HG03025 (cell line): ENCODE measurements at regions not wholly inside any gene's neighbourhood (a gene's known extent, or its start where the extent isn't known, plus 50 kb on each side); places are given as distances from the start of the nearest gene placed in this dataset.
"Not testable (repeated sequence)": the region's sequence is repeated elsewhere in the genome, so short reads cannot be mapped to it uniquely, and the experiment has no call there.

Source experiments
- ATAC-seq: cut with Tn5 transposase; IDR thresholded peaks from one replicate; pipeline ENCODE4 v1.9.1; 2021; ENCODE audit warnings: mild to moderate bottlenecking, moderate library complexity; ENCODE audit not compliant: unreplicated experiment, low FRiP score

DNA sequence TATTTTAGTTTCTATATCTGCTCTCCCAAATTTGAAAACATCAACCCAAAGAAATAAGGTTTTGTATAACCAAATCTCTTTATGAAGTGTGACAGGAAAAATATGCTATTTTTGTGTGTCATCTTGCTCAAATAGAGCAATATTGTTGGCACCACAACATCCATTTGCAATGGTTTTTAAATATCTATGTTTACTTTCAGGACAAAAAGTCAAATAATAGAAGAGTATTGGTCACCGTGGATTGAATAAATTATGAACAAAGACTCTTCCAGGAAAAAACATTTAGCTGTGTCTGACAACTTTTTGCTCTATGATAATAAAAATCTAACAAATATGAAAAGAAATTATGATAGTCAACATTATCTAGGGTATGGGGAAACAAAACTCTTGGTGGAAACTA, 439.2 kb downstream of the BTG1 start:
- no peak for ATAC-seq

DNA sequence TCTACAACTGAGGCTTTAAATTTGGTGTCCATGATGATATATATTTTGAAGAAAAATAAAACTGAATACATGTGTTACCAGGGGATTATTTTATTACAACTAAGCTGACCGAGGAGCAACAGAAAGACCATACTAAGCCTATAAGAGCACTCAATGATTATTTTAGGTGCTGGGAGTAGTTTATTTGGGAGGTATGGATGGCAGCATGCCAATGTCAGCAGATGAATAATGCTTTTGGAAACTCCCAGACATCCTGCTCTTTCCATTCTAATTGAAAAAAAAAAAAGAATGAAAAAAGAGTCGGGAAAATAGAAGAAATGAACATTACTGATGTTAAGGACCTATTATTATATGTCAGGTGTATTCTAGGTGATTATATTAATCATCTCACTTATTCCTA, 441.2 kb downstream of the BTG1 start:
- ATAC-seq: no peak

DNA sequence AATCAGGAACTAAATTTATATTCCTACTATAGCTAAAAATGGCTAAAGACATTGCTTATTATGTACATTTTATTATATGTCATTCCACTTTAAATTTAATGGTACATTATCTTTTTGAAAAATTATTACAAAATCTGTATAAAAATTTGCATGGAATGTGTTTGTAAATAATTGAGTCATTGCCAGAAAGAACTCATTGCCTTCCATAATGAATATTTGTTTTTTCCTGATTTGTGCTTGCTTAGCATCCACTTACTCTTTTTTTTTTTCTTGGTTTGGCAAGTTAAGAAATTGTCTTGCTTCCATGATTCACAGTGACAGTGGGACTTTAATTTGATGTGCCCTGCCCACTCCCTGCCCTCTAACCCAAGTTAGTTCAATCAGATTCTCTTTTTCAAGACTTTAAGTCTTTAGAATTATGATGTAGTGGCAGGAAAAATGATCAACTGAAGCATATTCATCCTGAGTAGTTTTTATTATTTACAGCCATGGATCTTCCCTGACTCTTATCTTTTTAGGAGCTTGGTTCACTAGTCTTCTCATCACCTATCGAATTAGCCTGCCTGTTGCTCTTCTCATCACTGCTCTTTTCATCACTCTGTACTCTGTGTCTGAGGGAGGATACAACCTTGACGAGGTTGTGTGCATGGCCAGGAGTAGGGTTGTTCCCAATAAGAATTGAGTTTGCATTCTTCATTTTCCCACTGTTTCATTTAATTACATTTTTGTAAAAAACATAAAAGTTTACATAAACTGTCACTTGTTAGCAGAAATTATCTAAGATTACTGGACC, 442.0 kb downstream of the BTG1 start:
- no peak for ATAC-seq

DNA sequence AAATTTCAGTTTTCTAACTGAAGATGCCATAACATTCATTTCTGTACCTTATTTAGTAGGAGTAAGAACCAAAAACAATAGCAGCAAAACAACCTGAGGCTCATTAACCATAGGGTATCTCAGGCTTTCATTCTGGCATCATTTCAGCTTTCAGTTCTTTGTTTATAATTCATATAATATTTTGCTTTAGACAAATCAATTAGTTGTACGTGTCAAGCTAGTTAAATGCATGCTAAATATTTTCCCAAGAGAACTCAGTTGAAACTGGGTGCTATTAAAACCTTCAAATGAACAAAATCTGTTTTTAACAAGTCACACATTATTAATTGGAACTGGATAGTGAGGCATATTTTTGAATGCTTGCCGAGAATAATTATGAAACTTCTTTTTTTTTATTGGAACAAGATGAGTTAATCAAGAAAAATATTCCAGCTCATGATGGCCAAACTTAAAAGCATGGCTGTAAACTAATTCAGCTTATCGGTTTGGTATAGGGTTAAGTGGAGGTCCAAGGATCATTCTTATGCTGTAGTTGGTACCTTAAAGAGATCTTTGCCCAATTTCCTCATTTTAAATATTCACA, 442.7 kb downstream of the BTG1 start:
- ATAC-seq: no peak

DNA sequence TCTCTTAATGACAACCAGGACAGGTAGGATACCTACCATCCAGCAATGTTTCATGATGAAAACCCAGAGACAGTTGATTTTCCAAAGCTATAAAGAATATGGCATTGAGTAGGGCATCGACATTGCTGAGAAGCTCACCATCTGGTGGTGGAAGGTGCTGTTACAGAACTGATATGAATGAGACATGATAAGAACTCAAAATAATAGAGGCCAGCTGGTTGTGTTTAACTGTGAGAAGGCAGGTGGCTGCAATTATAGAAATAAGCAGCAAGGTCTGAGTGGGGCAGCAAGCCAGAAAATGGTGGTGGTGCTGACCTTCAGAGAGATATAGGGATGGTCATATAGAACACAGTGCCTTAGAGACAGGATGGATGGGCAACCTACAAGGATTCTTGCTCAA, 449.7 kb downstream of the BTG1 start:
- ATAC-seq: no peak

DNA sequence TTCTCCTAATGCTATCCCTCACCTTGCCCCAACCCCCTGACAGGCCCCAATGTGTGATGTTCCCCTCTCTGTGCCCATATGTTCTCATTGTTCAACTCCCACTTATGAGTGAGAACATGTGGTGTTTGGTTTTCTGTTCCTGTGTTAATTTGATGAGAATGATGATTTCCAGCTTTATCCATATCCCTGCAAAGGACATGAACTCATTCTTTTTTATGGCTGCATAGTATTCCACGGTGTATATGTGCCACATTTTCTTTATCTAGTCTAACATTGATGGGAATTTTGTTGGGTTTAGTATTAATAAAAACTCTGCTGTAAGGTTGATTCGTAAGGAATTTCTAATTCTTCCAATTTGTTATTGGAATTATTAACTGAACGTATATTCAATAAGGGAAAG, 450.2 kb downstream of the BTG1 start:
- not testable (repeated sequence) for ATAC-seq

DNA sequence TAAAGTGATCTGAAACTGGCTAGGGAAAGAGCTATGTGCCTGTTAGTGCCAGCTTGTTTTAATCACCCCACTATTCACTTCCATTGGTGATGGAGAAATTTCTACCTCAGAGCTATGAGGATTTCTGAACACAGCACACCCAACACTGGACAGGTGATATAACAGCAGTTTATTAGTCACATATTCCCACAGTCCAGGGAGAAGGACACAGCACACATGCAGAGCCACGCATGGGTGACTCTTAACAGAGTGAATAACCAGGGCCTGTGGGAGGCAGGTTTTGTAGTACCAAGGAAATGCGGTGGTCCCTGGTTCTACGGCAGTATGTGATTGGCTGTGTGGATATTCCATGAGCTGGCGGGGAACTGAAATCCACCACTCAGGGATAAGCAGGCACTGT, 455.1 kb downstream of the BTG1 start:
- ATAC-seq: no peak

DNA sequence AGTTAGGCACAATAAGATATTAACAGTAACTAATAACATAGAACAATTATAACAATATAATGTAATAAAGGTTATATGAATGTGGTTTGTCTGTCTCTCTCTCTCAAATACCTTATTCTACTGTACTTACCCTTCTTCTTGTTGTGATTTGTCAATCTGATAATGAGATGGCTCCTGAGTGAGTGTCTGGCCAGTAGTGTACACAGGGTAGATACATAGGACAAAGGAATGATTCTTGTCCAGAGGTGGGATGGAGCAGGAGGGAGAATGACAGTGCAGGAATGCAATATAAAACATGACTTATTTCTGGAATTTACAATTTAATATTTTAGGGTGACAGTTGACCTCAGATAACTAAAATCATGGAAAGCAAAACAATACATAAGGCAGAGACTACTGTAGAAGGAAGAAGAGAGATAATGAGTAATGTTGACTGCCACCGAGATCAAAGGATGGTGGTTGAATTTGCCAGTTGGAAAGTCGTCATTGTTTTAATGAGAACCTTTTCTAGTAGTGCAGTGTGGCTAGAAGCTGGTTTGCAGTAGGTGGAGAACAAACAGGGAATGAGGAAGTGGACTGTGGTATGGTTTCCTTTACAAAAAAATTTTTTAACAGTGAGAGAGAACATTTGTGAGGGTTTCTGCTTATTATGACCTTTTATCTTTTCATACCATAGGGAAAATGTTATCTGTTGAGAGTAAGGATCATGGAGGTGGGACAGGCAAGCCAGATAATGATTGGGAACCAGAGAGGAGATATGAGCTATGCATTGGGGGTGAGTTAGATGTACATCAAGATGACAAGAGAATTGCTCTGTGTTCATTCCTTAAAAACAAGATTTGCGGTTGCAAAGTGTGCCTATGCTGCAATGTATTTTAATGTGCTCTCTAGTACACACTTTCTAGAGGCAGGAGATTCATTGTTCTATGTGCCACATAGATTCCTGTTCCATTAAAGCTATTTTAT, 458.3 kb downstream of the BTG1 start:
- ATAC-seq: no peak

DNA sequence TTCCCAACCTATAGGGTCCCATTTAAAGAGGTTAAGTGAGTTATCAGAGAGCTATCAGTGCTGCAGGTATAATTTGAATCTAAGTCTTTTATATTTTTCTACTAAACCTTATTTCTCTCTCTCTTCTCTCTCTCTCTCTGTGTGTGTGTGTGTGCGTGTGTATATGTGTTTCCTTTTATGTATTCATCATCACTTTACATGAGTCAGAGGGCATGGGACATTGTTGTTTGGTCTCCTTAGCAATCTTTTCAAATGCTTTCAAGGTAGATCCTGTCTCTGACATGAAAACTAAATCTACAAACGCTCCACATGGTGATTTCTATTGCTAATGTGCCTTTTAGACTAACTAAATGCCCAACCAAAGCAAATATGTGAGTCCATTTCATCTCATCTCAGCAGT, 459.7 kb downstream of the BTG1 start:
- ATAC-seq: no peak

DNA sequence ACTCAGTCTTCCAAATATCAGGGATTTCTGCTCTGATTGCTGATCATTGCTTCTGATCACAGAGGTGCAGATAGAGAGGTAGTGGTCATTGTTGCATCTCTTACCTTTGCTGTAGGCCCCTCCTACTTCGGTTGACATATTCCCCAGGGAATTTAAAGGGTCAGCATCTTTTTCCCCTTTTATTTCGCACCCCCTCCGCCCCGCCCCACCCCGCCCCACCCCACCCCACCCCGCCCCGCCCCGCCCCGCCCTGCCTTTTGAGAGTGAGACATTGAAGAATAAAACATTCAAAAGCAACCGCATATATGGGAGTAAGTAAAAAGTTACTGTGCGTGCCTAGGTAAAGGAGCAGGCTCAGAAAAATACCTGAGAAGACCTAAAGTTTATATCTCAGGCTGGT, 463.9 kb downstream of the BTG1 start:
- ATAC-seq: no peak

DNA sequence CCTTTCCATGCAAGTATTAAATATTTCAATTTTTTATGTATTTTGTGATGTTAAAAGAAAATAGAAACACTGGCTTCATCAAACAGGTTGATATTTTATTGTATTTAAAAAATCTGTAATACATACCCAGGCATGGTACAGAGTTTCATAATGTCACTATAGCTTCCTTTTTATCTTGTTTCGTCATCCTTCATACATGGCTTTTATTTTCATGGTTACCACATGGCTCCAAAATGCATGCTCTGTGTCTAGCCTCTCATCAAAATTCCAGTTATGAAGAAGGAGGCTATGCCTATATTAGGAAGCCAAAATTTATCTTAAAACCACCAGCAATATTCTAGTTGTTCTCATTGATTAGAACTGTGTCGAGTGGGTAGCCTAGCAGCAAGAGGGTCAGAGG, 464.8 kb downstream of the BTG1 start:
- no peak for ATAC-seq

DNA sequence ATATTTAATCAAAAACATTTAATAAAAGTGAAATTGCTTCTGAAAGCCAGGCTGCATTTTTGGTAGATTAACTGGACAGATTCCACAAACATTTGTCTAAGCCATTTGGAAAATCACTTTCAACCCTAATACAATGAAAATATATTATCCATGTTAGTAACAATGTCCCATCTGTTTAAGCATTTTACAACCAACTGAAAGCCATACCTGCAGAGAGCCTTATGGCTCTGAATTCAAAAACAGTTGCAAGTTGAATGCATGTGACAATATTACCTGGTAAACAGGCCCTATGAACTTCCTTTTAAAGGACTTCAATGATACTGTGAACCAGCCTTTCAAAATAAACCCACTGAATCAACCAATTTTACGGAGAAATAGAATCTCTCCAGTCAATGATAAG, 468.1 kb downstream of the BTG1 start:
- no peak for ATAC-seq

DNA sequence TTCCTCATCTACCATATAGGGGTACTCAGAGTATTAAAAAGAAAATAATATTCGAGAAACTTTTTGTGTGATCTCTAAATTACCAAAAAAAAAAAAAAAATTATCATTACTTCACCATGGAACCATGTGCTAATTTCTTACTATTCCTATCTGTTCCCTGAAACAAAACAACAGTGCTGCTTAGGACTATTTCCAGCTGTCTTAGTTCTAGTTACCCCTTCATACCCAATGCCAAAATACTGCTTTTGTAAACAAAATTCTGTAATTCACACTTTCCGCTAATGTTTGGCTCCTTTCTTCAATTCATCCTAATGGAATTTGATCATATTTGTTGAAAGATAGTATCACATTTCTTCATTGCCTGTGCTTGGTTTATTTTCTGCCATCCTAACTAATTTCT, 470.2 kb downstream of the BTG1 start:
- ATAC-seq: no peak

DNA sequence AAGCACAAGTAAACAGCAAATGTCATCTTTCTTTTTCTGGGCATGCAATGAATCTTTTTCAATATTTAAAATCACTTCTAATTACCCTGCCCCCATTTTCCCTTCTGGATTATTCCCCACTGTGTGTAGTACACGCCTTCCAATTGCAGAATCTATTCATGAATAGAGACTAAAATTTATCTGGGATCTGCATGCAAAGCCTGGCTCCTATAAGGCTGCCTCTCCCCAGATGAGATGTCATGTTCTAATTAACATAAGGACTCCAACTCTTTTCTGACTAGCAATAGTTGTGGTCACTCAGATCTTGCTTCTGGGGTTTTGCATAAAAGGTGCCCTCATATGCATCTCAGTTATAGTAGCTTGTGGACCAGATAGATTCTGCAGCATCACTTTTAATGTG, 473.5 kb downstream of the BTG1 start:
- ATAC-seq: no peak

DNA sequence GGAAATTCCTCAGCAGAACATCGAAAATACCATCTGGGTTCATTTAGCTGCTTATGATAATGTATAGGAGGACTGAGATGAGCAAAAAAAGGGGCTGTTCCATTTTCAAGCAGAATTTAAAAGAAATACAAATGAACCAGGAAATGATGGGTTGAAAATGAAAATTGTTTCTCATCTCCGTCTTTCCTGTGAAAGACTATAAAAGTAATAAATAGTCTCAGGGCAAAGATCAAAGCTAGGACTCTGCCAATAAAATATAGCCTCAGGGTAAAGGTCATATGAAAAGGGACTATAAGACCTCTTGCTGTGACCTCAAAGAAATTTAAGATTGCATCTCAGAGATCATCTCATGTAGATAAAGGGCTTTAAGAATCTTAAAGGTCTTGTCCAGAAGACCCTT, 478.0 kb downstream of the BTG1 start:
- ATAC-seq: no peak

DNA sequence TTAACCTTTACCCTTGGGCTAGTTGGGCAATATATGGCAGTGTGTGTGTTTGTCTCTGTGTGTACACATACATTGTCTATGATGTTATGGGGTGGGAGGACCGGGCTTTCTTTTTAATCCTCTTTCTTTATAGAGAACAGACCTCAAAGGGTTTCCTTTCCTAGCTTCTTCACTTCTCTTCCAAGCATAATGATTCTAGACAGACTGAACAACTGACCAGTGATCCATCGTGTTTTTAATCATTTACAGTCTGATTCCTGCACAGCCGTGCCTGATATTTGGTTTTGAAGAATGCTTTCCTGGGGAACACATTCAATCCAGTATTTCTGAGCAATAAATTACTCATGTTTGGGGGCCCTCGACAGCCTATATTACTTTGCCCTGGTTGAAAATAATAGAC, 481.1 kb upstream of the DCN start:
- ATAC-seq: no peak

DNA sequence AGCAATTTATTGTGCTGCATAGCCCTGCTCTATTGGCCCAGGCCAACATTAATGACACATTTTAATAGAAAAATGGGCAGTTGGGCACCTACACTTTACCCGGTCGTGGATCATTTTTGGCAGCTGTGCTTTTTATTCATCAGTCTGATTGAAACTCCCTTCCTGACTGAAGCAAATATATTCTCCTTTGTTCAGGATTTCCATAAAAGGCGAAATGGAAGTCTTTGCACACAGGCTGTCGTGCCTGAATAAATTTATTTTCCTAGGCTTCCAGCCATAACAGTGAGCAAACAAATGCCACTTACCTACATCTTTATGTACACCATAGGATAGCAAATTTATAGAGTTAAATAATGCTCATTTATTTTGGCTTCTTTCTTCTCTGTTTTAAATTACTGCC, 480.7 kb upstream of the DCN start:
- no peak for ATAC-seq

DNA sequence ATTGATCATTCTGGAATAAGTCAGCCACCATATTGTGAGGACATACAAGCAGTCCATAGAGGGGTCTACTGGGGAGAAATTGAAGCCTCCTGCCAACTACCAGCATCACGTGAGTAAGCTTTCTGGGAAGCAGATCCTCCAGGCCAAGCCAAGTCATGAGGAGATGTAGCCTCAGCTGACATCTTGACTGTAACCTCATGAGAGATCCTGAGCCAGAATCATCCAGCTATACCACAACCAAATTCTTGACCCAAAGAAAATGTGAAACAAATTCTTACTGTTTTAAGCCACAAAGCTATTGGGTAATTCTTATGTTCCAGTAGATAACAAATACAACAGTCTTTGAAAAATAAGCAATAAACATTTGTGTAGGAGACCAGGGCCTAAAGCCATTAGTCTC, 479.4 kb upstream of the DCN start:
- ATAC-seq: no peak

DNA sequence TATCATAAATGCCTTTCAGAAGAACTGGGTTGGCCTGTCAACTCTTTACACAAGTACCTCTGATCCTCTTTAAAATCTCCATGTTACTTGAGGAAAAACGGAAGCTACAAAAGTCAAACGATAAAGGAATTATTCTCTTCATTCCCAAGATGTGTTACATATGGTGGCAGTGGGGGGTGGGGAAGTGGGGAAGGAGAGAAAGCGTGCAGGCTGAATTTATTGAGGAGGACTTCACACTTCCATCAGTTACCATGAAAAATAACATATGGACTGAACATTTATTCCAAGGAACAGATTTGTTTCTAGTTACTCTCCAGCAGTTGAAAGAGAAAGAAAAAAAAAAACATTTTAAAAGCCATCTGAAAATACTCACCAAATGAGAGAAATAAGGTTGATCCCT, 474.4 kb upstream of the DCN start:
- ATAC-seq: no peak

DNA sequence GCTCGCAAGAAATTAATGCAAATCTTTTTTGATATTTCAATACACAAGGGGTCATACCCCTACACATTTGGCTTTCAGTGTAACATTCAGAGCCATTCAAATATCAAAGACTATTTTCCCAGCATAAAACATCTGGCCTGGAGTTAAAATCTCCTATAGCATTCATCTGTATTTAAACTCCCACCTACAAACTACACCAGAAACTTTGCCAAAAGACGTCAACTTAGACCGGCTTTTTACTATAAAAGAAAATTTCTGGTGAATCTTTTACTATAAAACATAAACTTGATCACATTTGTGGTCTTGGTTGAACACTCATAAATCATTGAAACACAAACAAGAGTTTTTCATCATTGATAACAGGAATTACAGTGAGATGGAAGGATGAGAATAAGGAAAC, 473.3 kb upstream of the DCN start:
- ATAC-seq: no peak

DNA sequence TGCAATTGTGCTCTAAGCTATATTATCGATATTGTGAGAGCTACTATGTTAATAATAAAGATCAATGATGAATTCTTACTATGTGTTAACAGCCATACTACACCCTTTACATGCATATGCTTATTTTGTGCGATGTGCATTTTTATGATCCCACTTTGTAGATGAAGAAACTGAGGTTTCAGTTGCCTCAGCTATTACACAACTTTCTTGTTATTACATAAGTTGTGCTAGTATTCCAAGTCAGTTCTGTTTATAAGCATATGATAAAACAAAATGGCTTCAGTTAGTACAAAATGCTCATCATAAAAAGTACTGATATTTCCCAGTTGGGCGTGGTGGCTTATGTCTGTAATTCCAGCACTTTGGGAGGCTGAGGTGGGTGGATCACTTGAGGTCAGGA, 471.5 kb upstream of the DCN start:
- no peak for ATAC-seq
